ENCODE measurements at regions not wholly inside any gene's neighbourhood (a gene's known extent, or its start where the extent isn't known, plus 50 kb on each side); places are given as distances from the start of the nearest gene placed in this dataset.

GRCh38 chr13:63364159-63364558 lies 1948.5 kb upstream of the PCDH20 start:
- TF ChIP-seq CTCF (IDR thresholded peaks at IDR 0.05) = no peak
- ATAC-seq (no peak), DNase-seq (no peak)
- Histone ChIP-seq H3K36me3 (ENCODE audit: insufficient read depth in 1 of 2, low read depth in 1 of 2) (no peaks in the 10 kb centered on the region), H3K4me3 (no peak overlapping the region), H3K27ac (no peak overlapping the region), H3K27me3 (ENCODE audit: insufficient read depth in 3 of 3, low read length in 2 of 3) (no peaks in the 10 kb centered on the region), H3K4me1 (no peaks in the 10 kb centered on the region), H3K9me3 (no peaks in the 10 kb centered on the region)
- intact Hi-C loops (cut with DNase I) = no loop called here

- Histone ChIP-seq H3K4me3 (no peak overlapping the region), H3K27me3 (ENCODE audit: insufficient read depth in 3 of 3, low read length in 2 of 3) (no peaks in the 10 kb centered on the region), H3K4me1 (no peaks in the 10 kb centered on the region), H3K27ac (no peak overlapping the region), H3K9me3 (no peaks in the 10 kb centered on the region), H3K36me3 (ENCODE audit: insufficient read depth in 1 of 2, low read depth in 1 of 2) (no peaks in the 10 kb centered on the region)
- TF ChIP-seq CTCF (IDR thresholded peaks at IDR 0.05) = no peak
- ATAC-seq (no peak), DNase-seq (no peak)
- WGBS, 3 donors = 61 to 66% (median 65%) methylated on average over 2 of the region's 2 CpGs
- intact Hi-C loops (cut with DNase I) = no loop called here
Observed at GRCh38 chr13:63351533-63351932, 1935.9 kb upstream of the PCDH20 start.

GRCh38 chr13:63351081-63351480 lies 1935.4 kb upstream of the PCDH20 start:
- intact Hi-C loops (cut with DNase I) = no loop called here

GRCh38 chr13:63345835-63346234 lies 1930.2 kb upstream of the PCDH20 start:
- DNase-seq (no peak), ATAC-seq (no peak)
- Histone ChIP-seq H3K27ac (no peak overlapping the region), H3K4me1 (no peaks in the 10 kb centered on the region), H3K27me3 (ENCODE audit: insufficient read depth in 3 of 3, low read length in 2 of 3) (no peaks in the 10 kb centered on the region), H3K36me3 (ENCODE audit: insufficient read depth in 1 of 2, low read depth in 1 of 2) (no peaks in the 10 kb centered on the region), H3K9me3 (no peaks in the 10 kb centered on the region), H3K4me3 (no peak overlapping the region)
- intact Hi-C loops (cut with DNase I) = no loop called here
- TF ChIP-seq CTCF (IDR thresholded peaks at IDR 0.05) = no peak

More at GRCh38 chr13:63351081-63351480, 1935.4 kb upstream of the PCDH20 start:
- no peak overlapping the region for H3K4me3 ChIP-seq
- H3K27me3 ChIP-seq (ENCODE audit: insufficient read depth in 3 of 3, low read length in 2 of 3) = no peaks in the 10 kb centered on the region
- no peak overlapping the region for H3K27ac ChIP-seq
- 48 to 58% (median 48%) methylated on average over 2 of the region's 2 CpGs for WGBS, 3 donors
- H3K4me1 ChIP-seq = no peaks in the 10 kb centered on the region
- no peaks in the 10 kb centered on the region for H3K9me3 ChIP-seq
- DNase-seq (no peak), ATAC-seq (no peak)
- H3K36me3 ChIP-seq (ENCODE audit: insufficient read depth in 1 of 2, low read depth in 1 of 2) = no peaks in the 10 kb centered on the region
- TF ChIP-seq CTCF (IDR thresholded peaks at IDR 0.05) = no peak

- no peak for TF ChIP-seq CTCF (IDR thresholded peaks at IDR 0.05)
- no peak overlapping the region for H3K27ac ChIP-seq
Observed at GRCh38 chr13:63344711-63345110, 1929.1 kb upstream of the PCDH20 start.

More at GRCh38 chr13:63344711-63345110, 1929.1 kb upstream of the PCDH20 start:
- whole genome bisulfite sequencing, 3 donors = 80 to 89% (median 83%) methylated on average over 1 of the region's 1 CpG
- intact Hi-C loops (cut with DNase I) = no loop called here
- no peaks in the 10 kb centered on the region for H3K36me3 ChIP-seq (ENCODE audit: insufficient read depth in 1 of 2, low read depth in 1 of 2)
- H3K4me3 ChIP-seq = no peak overlapping the region
- H3K9me3 ChIP-seq = no peaks in the 10 kb centered on the region
- no peaks in the 10 kb centered on the region for H3K4me1 ChIP-seq
- DNase-seq = no peak
- H3K27me3 ChIP-seq (ENCODE audit: insufficient read depth in 3 of 3, low read length in 2 of 3) = no peaks in the 10 kb centered on the region
- ATAC-seq = no peak

Data from psoas muscle (tissue), 7 donors.